ENCODE measurements at regions not wholly inside any gene's neighbourhood (a gene's known extent, or its start where the extent isn't known, plus 50 kb on each side); places are given as distances from the start of the nearest gene placed in this dataset.

DNA sequence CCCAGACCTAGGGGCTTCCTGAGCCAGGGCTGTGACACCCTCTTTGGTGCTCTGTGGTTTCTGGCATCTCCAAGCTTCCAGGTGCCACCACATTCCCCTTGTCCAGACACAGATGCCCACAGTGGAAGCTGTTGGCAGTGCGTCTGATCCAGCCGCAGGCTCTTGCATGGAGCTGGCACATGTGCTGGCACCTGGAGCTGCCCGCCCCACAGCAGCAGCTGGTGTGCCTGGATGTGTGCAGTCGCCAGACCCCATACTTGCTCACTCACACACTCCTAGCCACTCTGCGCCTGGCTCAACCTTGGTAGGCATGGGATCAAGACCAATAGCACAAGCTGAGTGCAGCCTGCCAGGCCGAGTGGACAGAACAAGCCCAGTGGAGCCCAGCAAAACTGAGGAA lies 106.5 kb downstream of the LYZL1 start:
- no peak for DNase-seq (ENCODE audit: low read depth in 3 of 3, low spot score in 2 of 3)

DNA sequence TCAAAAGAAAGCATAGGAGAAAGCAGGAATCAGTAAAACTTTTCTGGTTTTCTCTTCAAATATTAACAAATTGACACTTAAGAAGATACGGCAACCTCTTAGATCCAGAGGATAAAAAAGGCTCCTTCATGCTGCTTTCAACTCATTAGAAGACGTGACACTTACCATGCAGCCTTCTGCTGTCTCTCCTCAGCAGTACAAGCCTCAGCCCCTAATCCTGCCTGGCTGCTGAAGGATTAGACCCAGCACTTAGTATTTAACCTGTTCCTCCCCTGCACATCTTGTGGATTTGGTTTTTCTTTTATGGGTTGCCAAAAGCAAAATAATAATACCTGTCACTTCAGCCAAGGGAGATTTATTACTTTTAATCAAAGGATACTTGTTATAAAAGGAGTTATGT lies 108.4 kb downstream of the LYZL1 start:
- DNase-seq (ENCODE audit: low read depth in 3 of 3, low spot score in 2 of 3), result no peak

DNA sequence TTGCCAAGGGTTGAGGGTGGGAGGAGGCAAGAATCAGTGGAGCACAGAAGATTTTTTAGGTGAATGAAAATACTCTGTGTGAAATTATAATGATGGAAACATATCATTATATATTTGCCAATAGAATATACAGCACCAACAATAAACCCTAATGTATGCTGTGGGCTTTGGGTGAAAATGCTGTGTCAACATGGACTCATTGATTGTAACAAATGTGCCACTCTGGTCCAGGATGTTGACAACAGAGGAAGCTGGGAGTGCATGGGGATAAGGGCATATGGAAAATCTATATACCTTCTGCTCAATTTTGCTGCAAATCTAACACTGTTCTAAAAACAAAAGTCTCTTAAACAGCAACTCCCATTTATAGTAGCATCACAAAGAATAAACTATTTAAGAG lies 114.3 kb downstream of the LYZL1 start:
- no peak for DNase-seq (ENCODE audit: low read depth in 3 of 3, low spot score in 2 of 3)

DNA sequence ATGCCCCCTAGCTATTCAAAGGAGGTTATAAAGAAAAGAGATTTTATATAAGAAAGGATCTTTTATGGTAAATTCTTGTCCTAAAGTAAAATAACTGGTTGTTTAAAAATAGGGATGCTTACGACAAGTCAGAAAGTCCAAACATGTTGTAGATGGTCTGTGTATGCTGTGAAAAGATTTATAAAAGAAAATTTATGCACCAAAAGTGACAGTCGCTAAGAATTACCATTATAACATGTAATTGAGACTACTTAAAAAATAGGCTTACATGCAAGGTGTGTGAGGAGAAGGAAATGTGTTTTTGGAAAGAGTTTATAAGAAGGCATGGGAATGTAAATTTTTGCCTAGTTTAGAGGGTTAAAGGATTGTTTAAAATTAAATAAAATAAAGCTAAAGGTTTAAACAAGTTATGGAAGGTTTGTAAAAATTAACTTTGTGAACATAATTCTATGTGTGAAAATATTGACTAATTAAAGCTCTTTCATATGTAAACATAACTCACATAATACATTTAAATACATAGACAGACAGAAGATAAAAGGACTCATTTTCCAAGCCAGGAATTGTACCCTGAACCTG lies 118.5 kb downstream of the LYZL1 start:
- DNase-seq (ENCODE audit: low read depth in 3 of 3, low spot score in 2 of 3), result no peak

Data from right renal cortex interstitium (tissue), 3 donors.